ENCODE measurements at regions not wholly inside any gene's neighbourhood (a gene's known extent, or its start where the extent isn't known, plus 50 kb on each side); places are given as distances from the start of the nearest gene placed in this dataset.

DNA sequence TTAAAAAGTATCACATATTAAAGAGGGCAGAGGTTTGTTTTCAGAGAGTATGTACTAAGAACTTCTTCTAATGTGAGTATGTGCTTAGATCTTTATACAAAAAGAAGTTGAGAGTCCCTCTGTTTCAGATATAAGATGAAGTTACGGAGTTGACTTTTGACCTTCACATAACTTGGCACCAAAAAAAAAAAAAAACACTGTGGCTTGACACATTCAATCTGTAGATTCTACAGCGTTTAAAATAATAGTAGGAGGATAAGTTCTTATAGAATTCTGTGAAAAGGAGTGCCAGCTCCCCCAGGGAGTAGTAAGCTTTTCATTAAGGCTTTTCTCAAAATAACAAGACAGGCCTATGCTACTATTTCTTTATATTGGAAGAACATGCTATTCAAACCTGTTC, 105.4 kb upstream of the LRP1B start:
- TF ChIP-seq, protein P1, sequence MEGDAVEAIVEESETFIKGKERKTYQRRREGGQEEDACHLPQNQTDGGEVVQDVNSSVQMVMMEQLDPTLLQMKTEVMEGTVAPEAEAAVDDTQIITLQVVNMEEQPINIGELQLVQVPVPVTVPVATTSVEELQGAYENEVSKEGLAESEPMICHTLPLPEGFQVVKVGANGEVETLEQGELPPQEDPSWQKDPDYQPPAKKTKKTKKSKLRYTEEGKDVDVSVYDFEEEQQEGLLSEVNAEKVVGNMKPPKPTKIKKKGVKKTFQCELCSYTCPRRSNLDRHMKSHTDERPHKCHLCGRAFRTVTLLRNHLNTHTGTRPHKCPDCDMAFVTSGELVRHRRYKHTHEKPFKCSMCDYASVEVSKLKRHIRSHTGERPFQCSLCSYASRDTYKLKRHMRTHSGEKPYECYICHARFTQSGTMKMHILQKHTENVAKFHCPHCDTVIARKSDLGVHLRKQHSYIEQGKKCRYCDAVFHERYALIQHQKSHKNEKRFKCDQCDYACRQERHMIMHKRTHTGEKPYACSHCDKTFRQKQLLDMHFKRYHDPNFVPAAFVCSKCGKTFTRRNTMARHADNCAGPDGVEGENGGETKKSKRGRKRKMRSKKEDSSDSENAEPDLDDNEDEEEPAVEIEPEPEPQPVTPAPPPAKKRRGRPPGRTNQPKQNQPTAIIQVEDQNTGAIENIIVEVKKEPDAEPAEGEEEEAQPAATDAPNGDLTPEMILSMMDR (IDR thresholded peaks at IDR 0.05), result no peak

DNA sequence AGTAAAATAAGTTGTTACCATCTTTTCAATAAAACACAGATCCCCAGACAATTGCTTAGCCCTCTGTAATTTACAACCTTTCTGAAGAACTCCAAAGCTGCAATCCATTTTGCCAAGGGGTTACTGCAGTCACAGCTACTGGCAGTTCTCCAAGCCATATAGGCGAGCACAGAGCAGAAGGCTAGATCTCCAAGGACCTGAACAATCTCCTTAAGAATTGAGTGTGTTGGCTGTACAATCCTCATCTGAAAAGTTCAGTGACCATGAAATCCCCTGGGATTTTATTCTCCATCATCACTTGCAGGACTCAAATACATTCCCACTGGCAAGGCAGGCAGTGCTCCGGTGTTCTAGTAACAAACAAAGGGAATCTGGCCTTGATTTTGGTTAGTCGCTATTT, 103.9 kb upstream of the LRP1B start:
- TF ChIP-seq, protein P1 (IDR thresholded peaks at IDR 0.05), result no peak

DNA sequence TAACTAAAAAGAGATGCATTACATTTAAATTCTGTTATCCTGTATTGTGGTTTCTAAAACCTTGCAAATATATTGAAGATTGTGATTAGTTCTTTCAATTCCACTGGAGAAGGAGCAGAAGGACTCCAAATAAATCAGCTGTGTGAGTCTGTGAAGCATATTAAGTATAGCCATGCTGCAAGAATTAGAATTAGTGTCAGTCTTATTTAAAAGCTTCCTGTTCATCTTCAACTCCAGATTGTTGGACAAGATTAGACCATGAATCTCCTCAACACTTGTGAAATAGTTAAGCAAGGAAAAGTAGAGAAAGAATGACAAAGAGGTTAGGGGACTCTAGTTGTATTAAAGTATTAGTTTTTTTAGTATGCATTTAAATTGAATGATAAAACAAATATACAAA, 92.5 kb upstream of the LRP1B start:
- TF ChIP-seq, protein P1 (IDR thresholded peaks at IDR 0.05), result no peak

DNA sequence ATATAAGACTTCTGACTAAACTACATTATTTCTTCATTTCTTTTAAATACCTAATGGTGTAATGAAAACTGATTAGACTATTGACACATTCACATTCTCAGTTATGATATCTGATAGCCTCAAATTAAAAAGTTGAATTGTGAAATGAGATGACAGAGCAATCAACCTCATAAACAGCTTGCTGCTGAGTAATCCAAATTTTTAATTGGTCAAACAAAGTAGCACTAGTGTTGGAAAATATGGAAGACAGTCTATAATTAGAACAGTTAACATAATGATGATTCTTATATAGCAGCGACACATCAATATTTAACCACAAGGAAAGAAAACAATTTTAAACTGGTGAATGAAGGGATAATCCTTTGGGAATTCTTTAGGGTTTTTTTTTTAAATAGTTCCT, 91.9 kb upstream of the LRP1B start:
- TF ChIP-seq, protein P1 (IDR thresholded peaks at IDR 0.05), result no peak

DNA sequence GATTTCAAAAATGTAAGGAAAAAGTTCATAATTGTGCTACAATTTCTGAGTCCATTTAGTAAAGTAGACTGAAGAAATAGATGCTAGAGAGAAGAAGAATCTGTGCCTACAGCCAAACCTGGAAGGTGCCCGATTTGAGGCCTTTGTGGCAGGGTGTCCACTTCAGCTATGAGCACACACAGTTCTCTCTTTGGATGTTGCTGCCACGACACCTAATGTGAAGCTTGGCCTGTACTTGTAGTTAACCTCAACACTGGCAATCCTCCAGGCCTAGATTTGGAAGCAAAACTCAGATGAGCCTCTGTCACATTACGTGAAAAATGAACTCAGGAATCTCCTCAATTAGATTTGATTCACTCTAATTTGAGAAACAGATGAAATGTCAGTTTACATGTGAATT, 90.1 kb upstream of the LRP1B start:
- TF ChIP-seq, protein P1 (IDR thresholded peaks at IDR 0.05), result no peak

DNA sequence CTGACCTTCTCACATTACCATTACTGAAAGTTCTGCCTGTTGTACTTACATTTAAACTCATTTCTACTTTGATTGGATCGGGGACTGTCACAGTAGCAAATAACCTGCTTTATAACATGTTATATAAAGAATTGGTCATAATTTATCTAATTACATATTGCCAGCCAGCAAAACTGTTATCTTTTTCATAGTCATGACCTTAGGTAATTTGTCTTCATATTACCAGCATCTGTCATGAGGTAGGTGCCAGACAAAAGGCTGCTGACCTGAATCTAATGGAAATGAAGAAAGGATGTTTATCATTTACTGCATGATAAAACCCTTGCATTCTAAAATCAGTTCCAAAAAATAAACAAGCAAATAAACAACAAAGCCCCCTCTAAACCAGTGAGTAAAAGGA, 89.4 kb upstream of the LRP1B start:
- TF ChIP-seq, protein P1 (IDR thresholded peaks at IDR 0.05), result no peak

DNA sequence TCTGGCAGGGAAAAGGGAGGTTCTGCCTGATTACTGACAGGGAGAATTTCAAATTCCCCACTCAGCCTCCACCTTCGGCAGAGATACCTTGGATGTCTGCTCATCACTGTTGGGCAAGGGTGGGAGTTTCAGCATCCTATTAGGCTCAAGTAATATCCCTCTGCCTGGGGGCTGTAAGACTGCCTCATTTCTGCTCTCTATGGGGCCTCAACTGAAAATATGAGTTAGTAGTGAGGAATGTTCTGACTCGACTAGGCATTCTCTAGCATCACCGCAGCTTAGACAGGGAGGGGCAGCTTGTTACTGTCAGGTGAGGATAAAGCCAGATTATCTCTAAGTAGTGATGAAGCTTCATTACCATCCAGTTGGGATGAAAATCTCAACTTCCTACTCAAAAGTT, 87.7 kb upstream of the LRP1B start:
- TF ChIP-seq, protein P1 (IDR thresholded peaks at IDR 0.05), result no peak

DNA sequence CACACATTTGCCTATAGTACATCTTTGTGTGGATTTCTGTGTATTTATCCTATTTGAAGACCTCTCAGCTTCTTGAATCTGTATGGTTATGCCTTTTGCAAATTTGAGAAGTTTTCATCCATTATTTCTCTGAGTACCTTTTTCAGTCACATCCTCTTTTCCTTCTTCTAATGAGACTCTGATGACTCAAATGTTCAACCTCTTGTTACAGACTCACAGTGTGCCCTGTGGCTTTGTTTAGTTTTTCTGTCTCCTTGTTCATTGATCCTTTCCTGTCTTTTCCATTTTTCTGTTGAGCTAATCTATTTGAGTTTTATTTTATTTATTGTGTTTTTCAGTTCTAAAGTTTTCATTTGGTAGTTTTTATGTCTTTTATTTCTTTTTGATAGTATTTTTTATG, 87.0 kb upstream of the LRP1B start:
- TF ChIP-seq, protein P1 (IDR thresholded peaks at IDR 0.05), result no peak

All from LNCAP (cell line).